NCI-H526 treated with DMSO at 0.1 percent for 48 hours (cell line): ENCODE measurements at regions not wholly inside any gene's neighbourhood (a gene's known extent, or its start where the extent isn't known, plus 50 kb on each side); places are given as distances from the start of the nearest gene placed in this dataset.
"Not testable (repeated sequence)": the region's sequence is repeated elsewhere in the genome, so short reads cannot be mapped to it uniquely, and the experiment has no call there.

Experiments used
- DNase-seq: peaks from one replicate; lab custom pipeline; 2025; lab: John Stamatoyannopoulos, UW

DNA sequence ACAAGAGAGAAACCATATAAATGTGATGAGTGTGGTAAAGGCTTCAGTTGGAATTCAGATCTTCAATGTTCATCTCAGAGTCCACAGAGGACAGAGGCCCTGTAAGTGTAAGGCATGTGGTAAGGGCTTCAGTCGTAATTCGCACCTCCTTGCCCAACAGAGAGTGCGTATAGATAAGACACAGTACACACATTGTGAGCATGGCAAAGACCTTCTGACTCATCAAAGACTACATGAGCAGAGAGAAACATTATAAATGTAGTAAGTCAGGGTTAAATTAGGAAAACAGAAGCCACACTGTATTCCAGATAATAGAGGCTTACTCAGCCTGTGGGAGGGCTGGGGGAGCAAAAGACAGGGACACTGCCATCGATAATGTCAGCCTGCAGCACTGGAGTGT lies 98.1 kb upstream of the GPR39 start:
- not testable (repeated sequence) for DNase-seq

DNA sequence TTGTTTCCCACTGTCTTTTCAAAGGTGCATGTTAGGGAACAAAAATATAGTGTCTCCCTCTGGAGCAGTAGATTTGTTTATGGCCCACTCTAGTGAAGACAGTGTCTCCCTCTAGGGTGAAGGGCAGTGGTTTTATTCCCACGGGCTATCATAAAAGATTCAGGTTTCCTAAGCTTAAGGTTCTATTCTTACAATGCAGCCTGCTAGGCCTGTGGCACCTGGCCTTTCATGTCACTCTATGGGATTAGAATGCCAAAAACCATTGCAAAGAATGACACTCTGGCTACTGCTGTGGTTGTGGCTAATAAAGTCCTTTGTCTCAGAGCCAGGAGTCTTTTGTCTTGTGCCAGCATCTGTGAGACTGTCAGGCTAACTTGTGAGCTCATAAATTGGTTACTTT lies 92.6 kb upstream of the GPR39 start:
- not testable (repeated sequence) for DNase-seq

DNA sequence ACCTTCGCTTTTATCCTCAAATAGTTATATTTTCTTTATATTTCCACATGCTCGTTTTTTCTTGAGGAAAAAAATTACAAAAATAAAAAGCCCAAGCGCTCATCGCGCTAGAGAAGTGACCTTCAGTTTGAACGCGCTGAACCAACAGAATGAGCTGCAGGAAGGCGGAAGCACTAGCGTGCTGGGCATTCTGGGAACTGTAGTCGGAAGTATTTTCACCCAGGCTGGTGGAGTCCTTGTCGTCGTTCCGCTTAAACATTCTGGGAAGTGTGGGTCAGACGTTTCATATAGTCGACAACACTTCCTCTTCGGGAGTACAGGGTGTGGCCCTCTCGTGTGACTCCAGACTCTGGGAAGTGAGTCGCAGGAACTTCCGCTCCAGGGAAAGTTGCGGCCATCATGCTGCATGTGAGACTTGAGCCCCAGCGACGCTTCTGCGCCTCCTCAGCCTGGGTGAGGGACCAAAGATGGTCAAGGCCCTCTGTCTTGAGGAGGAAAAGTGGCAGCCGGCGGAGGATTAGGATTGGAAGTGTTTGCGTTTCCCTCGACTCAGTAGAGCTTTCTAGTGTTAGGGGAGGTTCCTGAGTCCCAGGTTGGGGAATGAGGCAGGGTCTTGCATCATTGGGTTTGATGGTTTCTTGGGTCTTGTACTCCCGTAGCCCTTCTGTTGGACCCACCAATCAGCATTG lies 84.1 kb upstream of the GPR39 start:
- not testable (repeated sequence) for DNase-seq

DNA sequence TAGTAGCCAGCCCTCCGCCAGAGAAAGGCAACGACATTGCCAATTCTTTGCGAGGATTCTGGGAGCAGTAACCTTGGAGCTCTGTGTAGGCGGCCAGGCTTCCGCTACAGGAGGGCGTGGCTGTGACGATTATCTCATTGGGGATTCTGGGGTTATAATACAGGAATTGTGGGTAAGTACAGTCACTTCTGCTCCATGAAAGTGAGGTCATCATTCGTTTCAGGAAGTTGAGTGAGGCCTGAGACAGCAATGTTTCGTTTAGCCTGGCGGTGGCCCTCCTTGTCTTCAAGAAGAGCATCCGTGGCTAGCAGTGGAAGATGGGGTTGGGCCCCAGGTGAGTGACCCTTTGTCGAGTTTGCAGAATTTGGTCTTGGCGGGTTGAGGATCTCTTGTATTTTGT lies 79.5 kb upstream of the GPR39 start:
- not testable (repeated sequence) for DNase-seq

- DNase-seq = not testable (repeated sequence)
These were observed 78.8 kb upstream of the GPR39 start for GRCh38 chr2:132337844-132338243.

DNA sequence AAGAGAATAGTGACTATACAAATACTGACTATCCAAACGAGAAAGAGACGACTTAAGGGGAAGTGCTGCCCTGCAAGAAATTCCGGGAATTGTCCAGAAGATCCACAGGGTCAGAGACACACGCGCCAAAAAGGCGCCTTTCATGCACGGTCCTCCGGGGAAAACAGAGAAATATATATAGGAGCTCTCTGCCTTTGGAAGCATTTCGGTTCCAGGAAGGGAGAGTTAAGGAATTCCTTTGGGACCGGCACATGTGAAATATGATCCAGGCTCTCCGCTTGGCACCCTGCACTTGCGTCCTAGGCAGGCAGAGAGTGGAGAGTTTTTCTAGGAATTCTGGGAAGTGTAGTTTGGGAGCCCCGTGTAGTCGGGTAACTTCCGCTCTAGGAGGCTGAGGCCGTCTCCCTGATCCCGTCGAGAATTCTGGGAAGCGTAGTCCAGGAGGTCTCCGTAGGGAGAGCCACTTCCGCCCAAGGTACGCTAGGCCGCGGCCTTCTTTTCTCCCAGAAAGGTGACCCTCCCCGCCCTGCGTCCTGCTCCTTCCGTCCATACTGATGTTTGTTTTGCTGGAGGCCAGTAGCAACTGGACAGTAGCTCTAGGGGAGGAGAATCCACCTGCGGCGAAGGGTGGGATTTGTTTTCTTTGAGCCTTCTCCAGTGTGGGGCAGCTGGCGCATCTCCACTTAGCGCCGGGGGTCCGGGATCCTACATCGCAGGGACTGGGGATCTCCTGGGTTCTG lies 69.4 kb upstream of the GPR39 start:
- DNase-seq = peak; percentile 81

- DNase-seq = peak; percentile 25
These were observed 67.4 kb upstream of the GPR39 start for GRCh38 chr2:132349092-132349687.

DNA sequence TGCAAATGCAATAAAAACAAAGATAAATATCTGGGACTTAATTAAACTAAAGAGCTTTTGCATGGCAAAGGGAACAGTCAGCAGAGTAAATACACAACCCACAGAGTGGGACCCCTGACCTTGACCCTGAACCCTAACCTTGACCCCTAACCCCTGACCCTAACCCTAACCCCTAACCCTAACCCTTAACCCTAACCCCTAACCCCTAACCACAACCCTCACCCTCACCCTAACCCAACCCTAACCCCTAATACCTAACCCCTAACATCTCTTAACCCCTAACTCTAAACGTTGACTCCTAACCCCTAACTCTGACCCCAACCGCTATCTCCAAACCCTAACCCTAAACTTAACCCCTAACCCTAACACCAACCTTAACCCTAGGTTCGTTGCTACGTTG lies 64.9 kb upstream of the GPR39 start:
- not testable (repeated sequence) for DNase-seq

GRCh38 chr2:132352481-132353001 lies 64.1 kb upstream of the GPR39 start:
- DNase-seq = peak; percentile 47

GRCh38 chr2:132353380-132353779 lies 63.2 kb upstream of the GPR39 start:
- not testable (repeated sequence) for DNase-seq

GRCh38 chr2:132360964-132361363 lies 55.6 kb upstream of the GPR39 start:
- DNase-seq = not testable (repeated sequence)

DNA sequence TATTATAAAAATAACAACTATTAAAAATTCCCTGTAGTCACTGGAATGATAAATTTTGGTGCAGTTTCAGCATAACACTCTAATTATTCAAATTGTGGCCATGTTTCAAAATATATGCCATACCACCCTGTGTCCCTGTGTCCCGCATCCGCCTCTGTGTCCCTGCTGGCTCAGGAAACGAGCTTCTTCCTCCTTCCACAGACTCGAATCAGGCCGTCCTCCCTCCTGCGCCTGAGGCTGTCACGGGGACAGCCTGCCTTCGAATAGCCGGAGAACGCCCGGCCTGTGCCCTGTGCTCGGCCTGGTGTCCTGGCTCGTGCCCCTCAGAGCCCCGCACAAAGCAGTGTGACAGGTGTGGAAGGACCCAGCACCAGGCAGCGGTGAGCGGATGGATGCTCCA lies 55.1 kb upstream of the GPR39 start:
- DNase-seq = not testable (repeated sequence)

DNA sequence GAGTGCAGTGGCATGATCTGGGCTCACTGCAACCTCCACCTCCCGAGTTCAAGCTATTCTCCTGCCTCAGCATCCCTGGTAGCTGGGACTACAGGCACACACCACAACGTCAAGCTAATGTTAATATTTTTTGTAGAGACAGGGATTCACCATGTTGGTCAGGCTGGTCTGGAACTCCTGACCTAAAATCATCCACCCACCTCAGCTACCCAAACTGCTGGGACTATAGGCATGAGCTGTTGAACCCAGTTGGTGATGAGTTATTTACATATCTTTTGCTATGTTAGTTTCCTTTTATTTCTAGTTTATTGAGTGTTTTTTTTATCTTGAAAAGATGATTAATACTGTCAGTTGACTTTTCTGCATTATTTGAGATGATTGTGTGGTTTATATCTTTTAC lies 53.3 kb upstream of the GPR39 start:
- DNase-seq = not testable (repeated sequence)

DNA sequence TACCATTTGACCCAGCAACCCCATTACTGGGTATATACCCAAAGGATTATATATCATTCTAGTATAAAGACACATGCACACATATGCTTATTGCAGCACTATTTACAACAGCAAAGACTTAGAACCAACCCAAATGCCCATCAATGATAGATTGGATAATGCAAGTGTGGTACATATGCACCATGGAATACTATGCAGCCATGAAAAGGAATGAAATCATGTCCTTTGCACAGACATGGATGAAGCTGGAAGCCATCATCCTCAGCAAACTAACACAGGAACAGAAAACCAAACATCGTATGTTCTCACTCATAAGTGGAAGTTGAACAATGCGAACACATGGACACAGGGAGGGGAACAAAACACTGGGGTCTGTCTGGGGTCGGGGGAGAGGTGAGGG lies 50.6 kb upstream of the GPR39 start:
- DNase-seq = not testable (repeated sequence)

DNA sequence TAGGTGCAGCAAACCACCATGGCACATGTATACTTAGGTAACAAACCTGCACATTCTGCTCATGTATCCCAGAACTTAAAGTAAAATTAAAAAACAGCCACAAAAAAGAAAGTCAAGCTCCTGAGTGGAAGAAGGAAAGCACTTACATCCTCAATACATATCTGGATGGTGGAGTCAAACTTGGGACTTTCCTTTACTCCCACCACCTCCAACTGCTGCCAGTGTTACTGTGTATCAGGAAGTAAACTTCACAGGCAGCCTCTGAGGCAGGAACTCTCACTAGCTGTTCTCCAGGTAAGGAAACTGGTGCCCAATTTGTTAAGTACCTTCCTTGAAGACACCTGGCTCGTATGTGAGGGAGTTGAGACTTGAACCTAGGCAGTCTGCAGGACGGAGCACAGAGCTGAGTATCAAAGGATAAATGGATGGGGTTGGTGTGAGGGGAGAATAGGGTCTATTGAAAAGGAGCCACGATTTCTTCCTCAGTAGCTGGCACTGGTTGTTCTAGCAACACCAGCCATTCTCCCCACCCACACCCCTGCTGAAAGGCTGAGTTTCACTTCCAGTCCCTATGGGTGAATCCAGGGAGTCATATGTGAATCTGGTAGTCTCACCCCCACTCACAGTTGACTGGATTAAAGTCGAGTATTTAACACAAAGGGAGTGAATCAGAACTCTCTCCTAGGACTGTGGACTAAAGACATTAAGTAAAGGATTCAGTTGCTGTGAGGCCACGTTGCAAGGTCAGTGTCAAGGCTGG lies 50.0 kb upstream of the GPR39 start:
- DNase-seq = no peak
